ENCODE measurements at regions not wholly inside any gene's neighbourhood (a gene's known extent, or its start where the extent isn't known, plus 50 kb on each side); places are given as distances from the start of the nearest gene placed in this dataset.

DNA sequence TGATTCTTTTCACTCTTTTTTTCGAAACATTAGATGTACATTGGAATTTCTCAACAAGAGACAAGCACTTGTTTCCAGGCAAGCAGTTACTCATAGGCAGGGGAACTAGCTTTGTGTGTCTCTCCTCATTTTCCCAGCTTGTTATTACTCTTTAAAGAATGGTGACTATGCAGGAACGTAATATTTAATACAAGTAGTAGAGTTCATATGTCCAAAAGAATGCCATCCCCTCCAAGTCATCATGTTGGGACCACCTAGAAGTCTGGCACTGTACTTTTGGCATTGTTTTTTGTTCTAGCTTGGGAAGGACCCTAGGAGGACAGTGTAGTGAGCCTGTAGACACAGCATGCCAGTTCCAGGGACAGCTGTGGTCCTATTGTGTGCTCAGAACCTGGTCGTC lies 650.7 kb downstream of the INHBA start:
- Mint-ChIP-seq H3K4me1 (peaks cover 10% of the 10 kb centered on the region), H3K36me3 (ENCODE audit: low read depth) (no peaks in the 10 kb centered on the region), H3K27me3 (ENCODE audit: insufficient read depth) (peaks cover 30% of the 10 kb centered on the region), H3K27ac (no peak overlapping the region), H3K4me3 (no peak overlapping the region), H3K9me3 (no peaks in the 10 kb centered on the region)
- no peak overlapping the region for H3K9ac ChIP-seq (ENCODE audit: extremely low read depth, low read length, poor library complexity, severe bottlenecking)
- WGBS, 2 experiments (ENCODE audit: insufficient coverage in 1 of 2, insufficient read length in 1 of 2), result 88 to 90% methylated on average over 2 to 3 of the region's 3 CpGs
- H3K27me3 ChIP-seq (ENCODE audit: control insufficient read depth, insufficient read depth, low read length, poor library complexity, severe bottlenecking), result peaks cover 5% of the 10 kb centered on the region
- TF ChIP-seq, protein P1, sequence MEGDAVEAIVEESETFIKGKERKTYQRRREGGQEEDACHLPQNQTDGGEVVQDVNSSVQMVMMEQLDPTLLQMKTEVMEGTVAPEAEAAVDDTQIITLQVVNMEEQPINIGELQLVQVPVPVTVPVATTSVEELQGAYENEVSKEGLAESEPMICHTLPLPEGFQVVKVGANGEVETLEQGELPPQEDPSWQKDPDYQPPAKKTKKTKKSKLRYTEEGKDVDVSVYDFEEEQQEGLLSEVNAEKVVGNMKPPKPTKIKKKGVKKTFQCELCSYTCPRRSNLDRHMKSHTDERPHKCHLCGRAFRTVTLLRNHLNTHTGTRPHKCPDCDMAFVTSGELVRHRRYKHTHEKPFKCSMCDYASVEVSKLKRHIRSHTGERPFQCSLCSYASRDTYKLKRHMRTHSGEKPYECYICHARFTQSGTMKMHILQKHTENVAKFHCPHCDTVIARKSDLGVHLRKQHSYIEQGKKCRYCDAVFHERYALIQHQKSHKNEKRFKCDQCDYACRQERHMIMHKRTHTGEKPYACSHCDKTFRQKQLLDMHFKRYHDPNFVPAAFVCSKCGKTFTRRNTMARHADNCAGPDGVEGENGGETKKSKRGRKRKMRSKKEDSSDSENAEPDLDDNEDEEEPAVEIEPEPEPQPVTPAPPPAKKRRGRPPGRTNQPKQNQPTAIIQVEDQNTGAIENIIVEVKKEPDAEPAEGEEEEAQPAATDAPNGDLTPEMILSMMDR (conservative IDR thresholded peaks at IDR 0.05), result no peak
- peaks cover 2% of the 10 kb centered on the region for H3K9me3 ChIP-seq (ENCODE audit: control insufficient read depth, low read length)
- no peak overlapping the region for H3K27ac ChIP-seq (ENCODE audit: low read depth, low read length)
- no peaks in the 10 kb centered on the region for H3K4me1 ChIP-seq (ENCODE audit: control insufficient read depth, insufficient read depth, low read length)
- H3K36me3 ChIP-seq (ENCODE audit: control insufficient read depth, insufficient read depth, low read length), result no peaks in the 10 kb centered on the region
- H3K4me3 ChIP-seq (ENCODE audit: low read length), result no peak overlapping the region
- DNase-seq, result no peak

DNA sequence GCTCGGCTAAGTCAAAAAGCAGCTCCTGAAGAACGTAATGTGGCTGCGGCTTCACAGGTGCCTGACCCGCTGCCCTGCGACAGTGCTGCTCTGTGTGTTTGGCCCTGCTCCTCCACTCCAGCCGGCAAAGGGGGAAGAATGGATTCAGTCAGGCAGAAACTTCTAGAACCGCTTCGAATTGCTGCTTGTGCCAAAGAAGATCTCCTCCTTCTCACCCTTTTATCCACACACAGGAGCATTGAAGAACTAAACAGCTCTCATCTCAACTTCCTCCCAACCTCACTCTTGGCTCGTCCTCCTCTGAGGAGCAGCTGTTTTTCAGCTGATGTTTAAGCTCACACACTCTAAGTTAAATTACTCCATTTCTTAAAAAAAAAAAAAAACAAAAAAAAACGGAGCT lies 651.4 kb downstream of the INHBA start:
- TF ChIP-seq, protein P1 (conservative IDR thresholded peaks at IDR 0.05), result no peak
- Histone ChIP-seq H3K27me3 (ENCODE audit: control insufficient read depth, insufficient read depth, low read length, poor library complexity, severe bottlenecking) (peaks cover 5% of the 10 kb centered on the region), H3K9me3 (ENCODE audit: control insufficient read depth, low read length) (no peaks in the 10 kb centered on the region), H3K4me3 (ENCODE audit: low read length) (no peak overlapping the region), H3K9ac (ENCODE audit: extremely low read depth, low read length, poor library complexity, severe bottlenecking) (no peak overlapping the region), H3K4me1 (ENCODE audit: control insufficient read depth, insufficient read depth, low read length) (no peaks in the 10 kb centered on the region), H3K36me3 (ENCODE audit: control insufficient read depth, insufficient read depth, low read length) (no peaks in the 10 kb centered on the region), H3K27ac (ENCODE audit: low read depth, low read length) (no peak overlapping the region)
- H3K27ac Mint-ChIP-seq, result no peak overlapping the region
- DNase-seq, result no peak
- H3K36me3 Mint-ChIP-seq (ENCODE audit: low read depth), result no peaks in the 10 kb centered on the region
- peaks cover 30% of the 10 kb centered on the region for H3K27me3 Mint-ChIP-seq (ENCODE audit: insufficient read depth)
- H3K4me3 Mint-ChIP-seq, result no peak overlapping the region
- peaks cover 10% of the 10 kb centered on the region for H3K4me1 Mint-ChIP-seq
- 88 to 90% methylated on average over 8 to 10 of the region's 10 CpGs for WGBS, 2 experiments (ENCODE audit: insufficient coverage in 1 of 2, insufficient read length in 1 of 2)
- no peaks in the 10 kb centered on the region for H3K9me3 Mint-ChIP-seq

DNA sequence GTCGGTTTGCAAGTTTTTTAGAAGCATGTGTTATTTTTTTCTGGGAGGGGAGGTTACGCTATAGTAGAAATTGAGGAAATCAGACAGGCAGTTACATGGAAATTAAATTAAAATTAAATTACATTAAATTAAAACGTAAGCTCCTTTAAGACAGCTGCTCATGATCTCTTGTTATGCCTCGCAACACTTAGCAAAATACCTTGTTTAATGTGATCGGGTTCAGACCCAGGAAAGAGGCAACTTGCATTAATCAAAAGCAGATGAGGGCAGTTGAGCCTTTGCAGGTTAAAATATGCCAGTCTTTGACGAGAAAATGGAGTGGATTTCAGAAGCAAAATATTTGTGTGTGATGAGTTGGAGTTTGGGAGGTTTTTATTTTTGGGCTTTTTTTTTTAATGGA lies 651.8 kb downstream of the INHBA start:
- no peaks in the 10 kb centered on the region for H3K36me3 ChIP-seq (ENCODE audit: control insufficient read depth, insufficient read depth, low read length)
- H3K9ac ChIP-seq (ENCODE audit: extremely low read depth, low read length, poor library complexity, severe bottlenecking), result no peak overlapping the region
- no peak overlapping the region for H3K4me3 Mint-ChIP-seq
- H3K9me3 ChIP-seq (ENCODE audit: control insufficient read depth, low read length), result no peaks in the 10 kb centered on the region
- no peak for DNase-seq
- H3K27ac Mint-ChIP-seq, result no peak overlapping the region
- peaks cover 5% of the 10 kb centered on the region for H3K27me3 ChIP-seq (ENCODE audit: control insufficient read depth, insufficient read depth, low read length, poor library complexity, severe bottlenecking)
- H3K4me1 Mint-ChIP-seq, result peaks cover 5% of the 10 kb centered on the region
- no peaks in the 10 kb centered on the region for H3K9me3 Mint-ChIP-seq
- no peak overlapping the region for H3K4me3 ChIP-seq (ENCODE audit: low read length)
- TF ChIP-seq, protein P1 (conservative IDR thresholded peaks at IDR 0.05), result no peak
- 89 to 94% methylated on average over 3 to 5 of the region's 6 CpGs for WGBS, 2 experiments (ENCODE audit: insufficient coverage in 1 of 2, insufficient read length in 1 of 2)
- peaks cover 25% of the 10 kb centered on the region for H3K27me3 Mint-ChIP-seq (ENCODE audit: insufficient read depth)
- H3K4me1 ChIP-seq (ENCODE audit: control insufficient read depth, insufficient read depth, low read length), result no peaks in the 10 kb centered on the region
- no peak overlapping the region for H3K27ac ChIP-seq (ENCODE audit: low read depth, low read length)
- H3K36me3 Mint-ChIP-seq (ENCODE audit: low read depth), result no peaks in the 10 kb centered on the region
